Stimulated activated CD4-positive, alpha-beta T cell treated with anti-CD3 and anti-CD28 coated beads, Interleukin-4, amount 100 ng/mL, for 48 hours (primary cell): ENCODE measurements at regions not wholly inside any gene's neighbourhood (a gene's known extent, or its start where the extent isn't known, plus 50 kb on each side); places are given as distances from the start of the nearest gene placed in this dataset.
"Not testable (repeated sequence)": the region's sequence is repeated elsewhere in the genome, so short reads cannot be mapped to it uniquely, and the experiment has no call there.

ENCODE experiments used
- DNase-seq, 2 donors: peaks; one replicate each; pipeline ENCODE4 v3.0.0-alpha.2; 2020; ENCODE audit warnings: low read depth in 2 of 2

DNA sequence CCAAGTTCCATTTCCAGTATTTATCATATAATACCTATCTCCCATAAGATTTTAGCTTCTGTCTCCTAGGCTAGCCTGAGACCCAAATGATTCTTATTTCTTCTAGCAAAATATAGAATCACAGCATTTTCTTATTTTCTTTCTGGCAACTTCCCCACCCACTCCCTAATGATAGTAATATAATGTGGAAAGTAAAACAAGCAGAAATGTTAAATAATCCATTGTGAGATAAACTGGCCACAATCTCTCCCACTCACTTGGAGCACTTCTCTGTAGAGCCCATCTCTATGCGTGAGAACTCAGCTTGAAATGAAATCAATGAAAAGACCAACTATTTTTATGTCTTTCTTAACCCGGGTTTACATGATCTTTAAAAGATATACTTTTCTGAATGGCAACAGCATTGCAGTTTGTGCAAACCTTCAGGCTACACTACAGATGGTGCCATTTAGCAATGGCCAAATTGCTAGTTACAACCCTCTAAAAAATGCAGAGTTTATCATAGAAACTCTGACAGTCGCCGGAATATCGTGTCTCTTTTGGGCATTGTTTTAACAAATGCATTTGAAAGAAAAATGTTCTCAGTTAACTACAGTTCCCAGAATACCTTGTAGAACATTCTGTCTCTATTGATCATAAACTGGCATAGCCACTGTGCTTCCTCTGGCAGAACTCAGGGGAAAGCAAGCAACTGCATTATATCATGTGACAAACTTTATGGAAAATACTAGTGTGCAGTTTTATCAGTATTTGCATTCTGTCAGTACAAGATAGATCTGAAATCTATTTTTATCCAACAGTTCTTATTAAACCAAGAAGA, 1407.4 kb upstream of the ZEB2 start:
- DNase-seq, result no peak

GRCh38 chr2:145925591-145925990, 1405.7 kb upstream of the ZEB2 start:
- no peak for DNase-seq

GRCh38 chr2:145919477-145919876, 1399.6 kb upstream of the ZEB2 start:
- DNase-seq, result no peak

- no peak for DNase-seq
These were observed 1399.0 kb upstream of the ZEB2 start for GRCh38 chr2:145918951-145919350.

DNA sequence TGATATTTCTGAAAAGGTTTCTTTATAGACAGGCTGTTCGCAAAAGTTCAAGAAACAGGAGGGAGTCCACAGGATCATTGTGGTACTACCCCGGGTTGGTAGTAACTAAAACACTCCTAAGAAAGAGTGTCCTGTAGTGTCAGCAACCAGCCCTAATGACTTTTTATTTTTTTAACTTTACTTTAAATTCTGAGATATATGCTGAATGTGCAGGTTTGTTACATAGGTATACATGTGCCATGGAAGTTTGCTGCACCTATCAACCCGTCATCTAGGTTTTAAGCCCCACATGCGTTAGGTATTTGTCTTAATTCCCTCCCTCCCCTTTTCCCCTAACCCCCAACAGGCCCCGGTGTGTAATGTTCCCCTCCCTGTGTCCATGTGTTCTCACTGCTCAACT, 1396.9 kb upstream of the ZEB2 start:
- no peak for DNase-seq

- no peak for DNase-seq
These were observed 1394.8 kb upstream of the ZEB2 start for GRCh38 chr2:145914716-145915115.

GRCh38 chr2:145910416-145910815, 1390.5 kb upstream of the ZEB2 start:
- no peak for DNase-seq

GRCh38 chr2:145909766-145910165, 1389.8 kb upstream of the ZEB2 start:
- no peak for DNase-seq

- DNase-seq, result no peak
These were observed 1389.3 kb upstream of the ZEB2 start for GRCh38 chr2:145909175-145909755.

- no peak for DNase-seq
These were observed 1386.4 kb upstream of the ZEB2 start for GRCh38 chr2:145906354-145906753.

DNA sequence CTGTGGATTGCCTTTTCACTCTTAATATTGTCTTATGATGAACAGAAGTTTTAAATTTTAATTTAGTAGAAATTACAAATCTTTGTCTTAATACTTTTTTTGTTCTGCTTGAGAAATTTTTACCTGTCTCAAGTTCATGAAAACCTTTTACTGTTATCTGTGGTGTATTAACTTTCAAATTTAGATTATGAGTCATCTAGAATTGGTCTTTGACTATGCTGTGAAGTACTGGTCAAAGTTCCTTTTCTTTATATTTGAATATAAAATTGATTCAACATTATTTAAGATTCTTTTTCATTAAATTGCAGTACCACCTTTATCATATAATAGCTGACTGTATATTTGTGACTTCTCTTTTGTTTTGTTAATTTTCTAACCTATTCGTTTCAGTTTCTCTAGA, 1385.5 kb upstream of the ZEB2 start:
- DNase-seq, result no peak

DNA sequence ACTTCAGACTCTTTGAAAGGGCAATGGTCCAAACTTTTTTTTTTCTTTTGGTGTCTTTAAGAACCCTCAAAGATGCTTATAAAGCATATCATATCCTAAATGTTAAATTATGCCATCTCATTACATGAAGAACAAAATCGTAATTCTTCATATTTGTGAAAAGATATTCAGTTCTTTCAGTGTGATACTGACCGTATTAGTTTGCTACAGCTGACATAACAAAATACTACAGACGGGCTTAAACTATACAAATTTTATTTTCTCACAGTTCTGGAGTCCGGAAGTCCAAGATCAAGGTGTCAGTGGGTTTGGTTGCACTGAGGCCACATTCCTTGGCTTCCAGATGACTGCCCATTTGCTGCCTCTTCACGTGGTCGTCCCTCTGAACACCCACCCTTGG, 1377.2 kb upstream of the ZEB2 start:
- no peak for DNase-seq

- no peak for DNase-seq
These were observed 1368.0 kb upstream of the ZEB2 start for GRCh38 chr2:145887915-145888314.

DNA sequence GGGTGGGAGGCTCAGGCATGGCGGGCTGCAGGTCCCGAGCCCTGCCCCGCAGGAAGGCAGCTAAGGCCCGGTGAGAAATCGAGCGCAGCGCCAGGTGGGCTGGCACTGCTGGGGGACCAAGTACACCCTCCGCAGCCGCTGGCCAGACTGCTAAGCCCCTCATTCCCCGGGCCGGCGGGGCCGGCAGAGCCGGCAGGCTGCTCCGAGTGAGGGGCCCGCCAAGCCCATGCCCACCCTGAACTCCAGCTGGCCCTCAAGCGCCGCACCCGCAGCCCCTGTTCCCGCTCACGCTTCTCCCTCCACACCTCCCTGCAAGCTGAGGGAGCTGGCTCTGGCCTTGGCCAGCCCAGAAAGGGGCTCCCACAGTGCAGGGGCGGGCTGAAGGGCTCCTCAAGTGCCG, 1361.1 kb upstream of the ZEB2 start:
- DNase-seq, result not testable (repeated sequence)

GRCh38 chr2:145875016-145875415, 1355.1 kb upstream of the ZEB2 start:
- no peak for DNase-seq

DNA sequence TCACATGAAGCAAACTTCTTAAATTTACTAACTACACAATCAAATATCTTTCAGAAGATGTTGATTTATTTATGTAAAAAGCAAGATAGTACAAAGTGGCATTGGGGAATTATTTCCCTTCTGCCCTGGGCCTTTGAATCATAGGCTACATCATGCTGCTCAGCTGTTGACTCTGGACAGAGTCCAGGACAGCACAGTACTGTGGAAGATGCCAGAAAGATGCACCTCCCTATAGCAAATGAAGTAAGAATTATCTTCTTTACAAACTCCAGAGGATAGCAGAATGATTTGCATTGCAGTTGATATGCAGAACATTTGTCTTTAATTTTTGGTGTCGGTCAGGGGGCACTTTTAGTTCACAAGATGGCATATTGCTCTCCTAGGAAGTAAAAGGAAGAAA, 1354.5 kb upstream of the ZEB2 start:
- DNase-seq, result no peak

DNA sequence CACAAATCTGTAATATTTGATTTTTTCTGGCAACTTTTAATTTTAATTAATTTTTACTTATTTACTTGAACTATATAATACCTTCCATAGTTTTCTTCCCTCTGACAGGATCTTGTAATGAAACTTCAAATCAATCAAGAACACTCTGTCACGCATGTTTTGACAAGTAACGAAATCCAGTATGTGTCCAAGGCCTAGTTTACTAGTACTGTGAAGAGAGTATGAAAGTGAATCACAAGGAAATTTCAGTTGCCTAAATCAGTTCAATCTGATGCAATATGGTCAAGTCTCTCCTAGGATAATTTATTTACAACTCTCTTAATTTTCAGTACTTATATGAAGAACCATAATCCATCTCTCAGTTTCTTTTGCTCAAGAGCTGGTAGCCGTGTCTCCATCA, 1344.6 kb upstream of the ZEB2 start:
- DNase-seq, result no peak

- no peak for DNase-seq
These were observed 1342.0 kb upstream of the ZEB2 start for GRCh38 chr2:145861940-145862339.

DNA sequence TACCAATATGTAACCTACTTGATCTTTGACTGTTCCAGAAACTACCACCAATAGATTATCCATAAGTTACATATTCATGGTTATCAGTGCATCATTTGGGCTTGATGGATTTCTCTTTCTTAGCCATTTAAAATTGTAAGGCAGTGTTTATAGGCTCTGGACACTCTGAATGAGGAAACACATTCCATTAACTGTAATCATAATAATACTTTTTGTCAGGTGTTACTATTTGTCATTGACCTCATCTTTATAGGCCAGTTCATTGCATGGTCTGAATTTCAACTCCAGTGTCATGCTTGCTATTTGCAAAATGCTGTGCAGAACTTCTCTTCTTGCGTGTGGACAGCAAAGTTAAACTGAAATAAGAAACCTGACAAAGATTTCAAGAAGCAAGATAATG, 1340.2 kb upstream of the ZEB2 start:
- no peak for DNase-seq

DNA sequence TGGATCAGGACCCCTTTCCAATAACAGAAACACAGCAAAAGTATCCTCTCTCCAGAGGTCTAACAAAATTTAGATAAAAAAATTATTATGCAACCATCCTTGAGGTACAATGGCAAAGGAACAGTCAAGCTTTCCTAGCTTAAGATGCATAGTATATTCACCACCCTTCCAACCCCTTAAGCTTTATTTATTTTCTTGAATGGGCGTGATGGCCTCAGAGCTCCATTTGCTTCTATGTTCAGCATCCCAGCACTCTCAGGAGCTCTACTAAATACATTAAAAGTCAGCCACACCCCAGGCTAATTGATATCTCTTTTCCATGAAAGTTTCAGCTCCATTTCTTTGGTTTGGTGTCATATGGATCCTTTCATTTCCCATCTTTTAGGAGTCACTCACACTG, 1335.2 kb upstream of the ZEB2 start:
- DNase-seq, result no peak

- no peak for DNase-seq
These were observed 1334.3 kb upstream of the ZEB2 start for GRCh38 chr2:145854039-145854755.

DNA sequence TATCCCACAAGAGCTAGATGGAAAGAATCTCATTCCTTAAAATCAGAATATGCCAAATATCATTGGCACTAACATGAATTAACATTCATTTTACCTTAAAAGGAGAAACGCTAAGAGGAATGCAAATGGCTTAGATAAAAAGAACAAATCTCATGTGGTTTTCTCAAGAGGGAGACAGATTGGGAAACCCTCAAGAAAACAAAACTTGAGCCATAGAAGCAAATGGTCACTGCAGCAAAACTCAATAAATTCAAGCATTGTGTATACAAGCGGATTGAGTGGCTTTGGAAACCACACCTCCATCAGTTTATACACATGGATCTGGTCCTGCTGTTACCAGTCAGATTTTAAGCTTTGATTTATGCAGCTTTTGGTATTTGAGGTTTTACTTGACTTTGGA, 1331.8 kb upstream of the ZEB2 start:
- DNase-seq, result no peak

DNA sequence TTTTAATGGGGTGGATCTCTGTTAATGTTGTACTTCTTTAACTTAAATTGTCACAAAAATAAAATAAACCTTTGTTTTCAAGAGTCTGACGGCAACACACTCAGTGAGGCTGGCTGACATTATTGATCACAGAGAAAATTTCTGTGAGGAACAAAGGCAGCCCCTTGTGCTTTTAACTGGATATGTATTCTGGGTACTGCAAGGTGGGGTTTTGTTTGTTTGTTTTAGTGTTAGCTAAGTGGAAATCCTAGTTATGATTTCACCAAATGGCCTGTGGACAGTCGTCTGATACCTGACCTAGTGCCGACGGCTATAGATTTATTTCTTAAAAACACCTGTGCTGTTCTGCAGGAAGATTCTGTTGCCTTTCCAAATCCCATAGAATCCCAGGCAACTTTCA, 1329.5 kb upstream of the ZEB2 start:
- no peak for DNase-seq
